ENCODE measurements at regions not wholly inside any gene's neighbourhood (a gene's known extent, or its start where the extent isn't known, plus 50 kb on each side); places are given as distances from the start of the nearest gene placed in this dataset.

DNA sequence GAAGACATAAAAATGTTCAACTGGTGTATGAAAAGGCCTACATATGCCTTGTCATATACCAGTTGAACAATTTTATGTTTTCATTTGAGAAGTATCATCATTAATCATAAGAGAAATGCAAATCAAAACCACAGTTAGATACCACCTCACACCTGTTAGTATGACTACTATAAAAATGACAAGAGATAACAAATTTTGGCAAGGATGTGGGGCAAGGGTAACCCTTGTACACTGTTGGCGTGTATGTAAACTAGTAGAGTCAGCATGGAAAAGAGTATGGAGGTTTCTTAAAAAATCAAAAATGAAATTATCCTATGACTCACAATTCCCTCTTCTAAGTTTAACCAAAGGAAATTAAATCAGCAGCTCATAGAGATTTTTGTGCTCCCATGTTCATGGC is 250.4 kb upstream of the ST8SIA4 start:
- H3K4me3 Mint-ChIP-seq = no peak overlapping the region
- H3K27ac Mint-ChIP-seq = no peak overlapping the region
- CTCF ChIA-PET = no interaction called here
- H3K9me3 Mint-ChIP-seq = no peaks in the 10 kb centered on the region
- H3K27me3 Mint-ChIP-seq (ENCODE audit: low read depth) = no peaks in the 10 kb centered on the region
- no peak for DNase-seq
- intact Hi-C loops (cut with micrococcal nuclease) = no loop called here
- no peaks in the 10 kb centered on the region for H3K4me1 Mint-ChIP-seq (ENCODE audit: low read depth)
- H3K36me3 Mint-ChIP-seq (ENCODE audit: low read depth) = no peaks in the 10 kb centered on the region

DNA sequence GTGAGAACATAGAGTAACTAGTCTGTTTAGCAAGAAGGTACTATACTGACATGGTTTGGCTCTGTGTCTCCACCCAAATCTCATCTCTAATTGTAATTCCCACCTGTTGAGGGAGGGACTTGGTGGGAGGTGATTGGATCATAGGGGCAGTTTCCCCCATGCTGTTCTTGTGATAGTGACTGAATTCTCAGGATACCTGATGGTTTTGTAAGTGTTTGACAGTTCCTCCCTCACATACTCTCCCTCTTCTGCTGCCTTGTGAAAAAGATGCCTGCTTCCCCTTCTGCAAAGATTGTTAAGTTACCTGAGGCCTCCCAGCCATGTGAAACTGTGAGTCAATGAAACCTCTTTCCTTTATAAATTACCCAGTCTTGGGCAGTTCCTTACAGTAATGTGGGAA is 240.4 kb upstream of the ST8SIA4 start:
- Mint-ChIP-seq H3K27me3 (ENCODE audit: low read depth) (no peaks in the 10 kb centered on the region), H3K36me3 (ENCODE audit: low read depth) (no peaks in the 10 kb centered on the region), H3K27ac (no peak overlapping the region), H3K4me1 (ENCODE audit: low read depth) (no peaks in the 10 kb centered on the region), H3K9me3 (peaks cover 3% of the 10 kb centered on the region), H3K4me3 (no peak overlapping the region)
- CTCF ChIA-PET = no interaction called here
- intact Hi-C loops (cut with micrococcal nuclease) = no loop called here
- no peak for DNase-seq

DNA sequence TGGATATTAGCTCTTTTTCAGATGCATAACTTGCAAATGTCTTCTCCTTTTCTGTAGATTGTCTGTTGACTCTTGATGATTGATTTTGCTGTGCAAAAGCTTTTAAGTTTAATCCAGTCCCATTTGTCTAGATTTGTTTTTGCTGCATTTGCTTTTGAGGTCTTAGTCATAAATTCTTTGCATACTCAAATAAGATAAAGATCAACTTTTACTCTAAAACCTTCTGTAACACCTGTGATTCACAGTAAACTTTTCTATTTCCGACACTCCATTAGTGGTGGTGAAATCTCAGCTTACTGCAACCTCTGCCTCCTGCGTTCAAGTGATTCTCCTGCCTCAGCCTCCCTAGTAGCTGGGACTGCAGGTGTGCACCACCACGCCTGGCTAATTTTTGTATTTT is 239.0 kb upstream of the ST8SIA4 start:
- H3K27ac Mint-ChIP-seq = no peak overlapping the region
- H3K4me3 Mint-ChIP-seq = no peak overlapping the region
- no peaks in the 10 kb centered on the region for H3K4me1 Mint-ChIP-seq (ENCODE audit: low read depth)
- peaks cover 3% of the 10 kb centered on the region for H3K9me3 Mint-ChIP-seq
- intact Hi-C loops (cut with micrococcal nuclease) = no loop called here
- no peak for DNase-seq
- H3K27me3 Mint-ChIP-seq (ENCODE audit: low read depth) = no peaks in the 10 kb centered on the region
- no peaks in the 10 kb centered on the region for H3K36me3 Mint-ChIP-seq (ENCODE audit: low read depth)
- CTCF ChIA-PET = no interaction called here

DNA sequence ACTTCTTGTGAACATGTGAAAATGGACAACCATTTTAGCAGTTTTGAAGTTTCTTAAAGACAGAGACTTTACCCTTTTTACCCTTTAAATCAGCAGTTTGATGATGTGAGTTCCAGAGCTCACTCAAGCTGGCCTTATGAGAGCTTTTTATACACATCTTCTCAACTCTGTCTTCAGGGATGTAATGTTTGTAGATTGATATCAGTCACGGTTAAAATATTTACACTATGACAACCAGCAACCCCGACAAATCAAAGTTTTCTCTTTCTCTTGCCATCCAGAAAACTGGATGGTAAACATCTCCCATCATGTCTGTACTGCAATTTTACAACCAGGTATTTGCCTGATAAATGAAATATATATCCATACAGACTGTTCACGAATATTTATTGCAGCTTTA is 233.4 kb upstream of the ST8SIA4 start:
- no peak for DNase-seq
- CTCF ChIA-PET = no interaction called here
- H3K9me3 Mint-ChIP-seq = peaks cover 3% of the 10 kb centered on the region
- intact Hi-C loops (cut with micrococcal nuclease) = no loop called here
- H3K27ac Mint-ChIP-seq = no peak overlapping the region
- H3K27me3 Mint-ChIP-seq (ENCODE audit: low read depth) = no peaks in the 10 kb centered on the region
- H3K36me3 Mint-ChIP-seq (ENCODE audit: low read depth) = no peaks in the 10 kb centered on the region
- no peak overlapping the region for H3K4me3 Mint-ChIP-seq
- no peaks in the 10 kb centered on the region for H3K4me1 Mint-ChIP-seq (ENCODE audit: low read depth)

DNA sequence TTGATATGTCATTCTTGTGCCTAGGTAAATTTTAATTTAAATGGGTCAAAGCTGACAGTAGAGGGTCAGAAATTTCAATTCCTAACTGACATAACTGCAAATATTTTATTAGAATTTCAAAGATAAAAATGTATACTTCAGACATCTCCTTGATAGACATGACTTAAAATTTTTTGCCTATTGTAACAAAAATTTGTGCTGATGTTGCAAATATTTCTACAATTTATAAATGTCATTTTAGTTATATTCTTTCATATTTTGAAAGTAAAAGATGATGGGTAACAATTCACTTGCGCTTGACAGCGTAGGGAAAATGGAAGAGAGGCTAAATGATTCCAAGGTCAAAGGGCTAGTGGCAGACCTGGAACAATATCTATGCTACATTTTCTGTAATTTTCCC is 220.3 kb upstream of the ST8SIA4 start:
- Mint-ChIP-seq H3K9me3 (no peaks in the 10 kb centered on the region), H3K4me1 (ENCODE audit: low read depth) (no peaks in the 10 kb centered on the region), H3K27ac (no peak overlapping the region), H3K27me3 (ENCODE audit: low read depth) (peaks cover 2% of the 10 kb centered on the region), H3K36me3 (ENCODE audit: low read depth) (no peaks in the 10 kb centered on the region), H3K4me3 (no peak overlapping the region)
- CTCF ChIA-PET = no interaction called here
- intact Hi-C loops (cut with micrococcal nuclease) = no loop called here
- DNase-seq = no peak

DNA sequence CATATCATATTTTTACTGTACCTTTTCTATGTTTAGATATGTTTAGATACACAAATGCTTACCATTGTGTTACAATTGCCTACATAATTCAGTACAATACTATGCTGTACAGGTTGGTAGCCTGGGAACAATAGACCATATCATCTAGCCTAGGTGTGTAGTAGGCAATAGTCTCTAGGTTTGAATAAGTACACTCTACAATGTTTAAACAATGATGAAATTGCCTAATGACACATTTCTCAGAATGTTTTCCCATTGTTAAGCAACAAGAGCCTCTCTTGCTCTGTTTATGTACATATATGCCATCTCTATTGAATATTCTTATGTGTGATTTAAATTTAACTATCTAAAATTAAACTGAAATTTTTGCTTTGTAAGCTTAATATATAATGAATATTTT is 209.6 kb upstream of the ST8SIA4 start:
- Mint-ChIP-seq H3K9me3 (no peaks in the 10 kb centered on the region), H3K4me1 (ENCODE audit: low read depth) (no peaks in the 10 kb centered on the region), H3K27me3 (ENCODE audit: low read depth) (no peaks in the 10 kb centered on the region), H3K4me3 (no peak overlapping the region), H3K27ac (no peak overlapping the region), H3K36me3 (ENCODE audit: low read depth) (no peaks in the 10 kb centered on the region)
- no peak for DNase-seq
- intact Hi-C loops (cut with micrococcal nuclease) = no loop called here
- CTCF ChIA-PET = no interaction called here

DNA sequence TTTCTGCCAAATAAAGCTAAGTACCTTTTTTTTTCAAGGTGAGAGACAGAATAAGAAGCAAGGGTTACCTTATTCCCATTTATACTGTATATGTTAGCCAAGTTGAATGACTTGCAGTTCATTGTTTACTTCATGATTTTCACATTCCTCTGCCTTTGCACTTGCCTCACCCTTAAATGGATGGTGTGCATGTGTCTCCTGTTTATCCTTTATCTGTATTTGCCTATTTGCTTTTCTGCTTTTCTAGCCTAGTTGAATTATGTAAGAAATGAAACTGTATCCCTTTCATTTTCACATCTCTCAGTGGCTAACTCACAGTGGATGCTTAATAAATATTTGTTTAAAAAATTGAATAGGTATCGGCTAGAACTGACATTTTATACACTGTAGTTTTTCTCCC is 200.8 kb upstream of the ST8SIA4 start:
- Mint-ChIP-seq H3K4me3 (no peak overlapping the region), H3K36me3 (ENCODE audit: low read depth) (no peaks in the 10 kb centered on the region), H3K9me3 (no peaks in the 10 kb centered on the region), H3K4me1 (ENCODE audit: low read depth) (no peaks in the 10 kb centered on the region), H3K27me3 (ENCODE audit: low read depth) (no peaks in the 10 kb centered on the region), H3K27ac (no peak overlapping the region)
- intact Hi-C loops (cut with micrococcal nuclease) = no loop called here
- DNase-seq = no peak
- CTCF ChIA-PET = no interaction called here

DNA sequence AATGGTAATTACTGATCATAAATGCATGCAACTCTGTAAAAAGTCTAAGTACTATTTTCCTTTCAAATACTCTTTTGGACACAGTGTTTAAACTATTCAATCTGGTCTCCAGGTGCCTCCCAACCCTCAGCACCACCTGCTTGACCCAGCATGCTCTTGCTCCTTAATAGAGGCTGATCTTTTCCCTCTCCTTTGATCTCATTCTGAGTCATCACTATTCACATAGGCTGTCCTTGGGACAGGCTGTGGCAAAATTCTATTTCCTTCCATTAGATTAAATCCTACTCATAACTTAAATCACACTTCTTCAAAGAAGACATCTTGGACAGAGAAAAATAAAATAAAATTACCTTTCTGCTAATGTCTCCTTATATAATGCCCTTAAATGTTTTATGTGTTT is 199.4 kb upstream of the ST8SIA4 start:
- H3K4me3 Mint-ChIP-seq = no peak overlapping the region
- intact Hi-C loops (cut with micrococcal nuclease) = no loop called here
- H3K36me3 Mint-ChIP-seq (ENCODE audit: low read depth) = no peaks in the 10 kb centered on the region
- no peak overlapping the region for H3K27ac Mint-ChIP-seq
- no peaks in the 10 kb centered on the region for H3K4me1 Mint-ChIP-seq (ENCODE audit: low read depth)
- no peak for DNase-seq
- CTCF ChIA-PET = interaction anchor here (1.0 kb wide), 1 partner anchor 12 kb away, joined by 3 read pairs; no protein-coding TSS in a partner anchor
- H3K27me3 Mint-ChIP-seq (ENCODE audit: low read depth) = no peaks in the 10 kb centered on the region
- no peaks in the 10 kb centered on the region for H3K9me3 Mint-ChIP-seq

DNA sequence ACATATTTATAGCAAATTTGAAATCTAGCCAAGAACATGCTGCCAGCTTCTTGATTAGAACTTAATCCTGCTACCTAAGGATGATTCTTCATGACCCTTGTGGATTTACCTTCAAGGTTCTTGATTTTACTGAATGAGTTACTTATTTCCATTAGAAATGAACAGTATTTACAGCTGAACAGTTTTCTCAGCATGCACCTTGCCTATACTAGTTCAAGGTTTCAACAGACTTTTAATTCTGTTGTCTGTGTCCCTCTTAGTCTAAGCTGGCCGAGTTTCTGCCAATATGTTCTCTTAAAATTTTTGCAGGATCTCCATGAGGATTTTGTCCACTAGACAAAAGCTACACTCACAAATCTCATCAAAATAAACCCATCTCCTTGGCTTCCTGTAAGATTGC is 188.8 kb upstream of the ST8SIA4 start:
- Mint-ChIP-seq H3K4me1 (ENCODE audit: low read depth) (no peaks in the 10 kb centered on the region), H3K27me3 (ENCODE audit: low read depth) (no peaks in the 10 kb centered on the region), H3K36me3 (ENCODE audit: low read depth) (no peaks in the 10 kb centered on the region), H3K27ac (no peak overlapping the region), H3K9me3 (no peaks in the 10 kb centered on the region), H3K4me3 (no peak overlapping the region)
- DNase-seq = no peak
- CTCF ChIA-PET = no interaction called here
- intact Hi-C loops (cut with micrococcal nuclease) = no loop called here

DNA sequence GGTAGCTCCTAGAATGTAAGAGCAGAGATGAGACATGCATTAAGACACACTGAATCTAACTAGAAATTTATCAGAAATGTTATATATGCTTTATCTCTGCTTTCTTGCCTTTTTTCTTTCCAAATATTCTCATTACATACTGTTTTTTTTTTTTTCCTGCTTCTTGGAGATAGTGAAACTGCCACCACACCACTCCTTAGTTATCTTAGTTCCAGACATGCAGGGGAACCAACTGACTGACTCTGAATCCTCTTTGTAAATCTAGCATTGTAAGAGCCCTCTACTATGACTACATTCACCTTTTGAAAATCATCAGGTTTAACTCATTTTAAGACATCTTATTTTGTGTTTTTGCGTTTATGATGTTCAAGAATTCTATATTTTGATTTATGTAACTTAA is 181.3 kb upstream of the ST8SIA4 start:
- intact Hi-C loops (cut with micrococcal nuclease) = no loop called here
- Mint-ChIP-seq H3K9me3 (no peaks in the 10 kb centered on the region), H3K27me3 (ENCODE audit: low read depth) (no peaks in the 10 kb centered on the region), H3K27ac (no peak overlapping the region), H3K36me3 (ENCODE audit: low read depth) (no peaks in the 10 kb centered on the region), H3K4me1 (ENCODE audit: low read depth) (no peaks in the 10 kb centered on the region), H3K4me3 (no peak overlapping the region)
- no peak for DNase-seq
- CTCF ChIA-PET = interaction anchor here (0.6 kb wide), 1 partner anchor 1980 kb away, joined by 3 read pairs; no protein-coding TSS in a partner anchor

DNA sequence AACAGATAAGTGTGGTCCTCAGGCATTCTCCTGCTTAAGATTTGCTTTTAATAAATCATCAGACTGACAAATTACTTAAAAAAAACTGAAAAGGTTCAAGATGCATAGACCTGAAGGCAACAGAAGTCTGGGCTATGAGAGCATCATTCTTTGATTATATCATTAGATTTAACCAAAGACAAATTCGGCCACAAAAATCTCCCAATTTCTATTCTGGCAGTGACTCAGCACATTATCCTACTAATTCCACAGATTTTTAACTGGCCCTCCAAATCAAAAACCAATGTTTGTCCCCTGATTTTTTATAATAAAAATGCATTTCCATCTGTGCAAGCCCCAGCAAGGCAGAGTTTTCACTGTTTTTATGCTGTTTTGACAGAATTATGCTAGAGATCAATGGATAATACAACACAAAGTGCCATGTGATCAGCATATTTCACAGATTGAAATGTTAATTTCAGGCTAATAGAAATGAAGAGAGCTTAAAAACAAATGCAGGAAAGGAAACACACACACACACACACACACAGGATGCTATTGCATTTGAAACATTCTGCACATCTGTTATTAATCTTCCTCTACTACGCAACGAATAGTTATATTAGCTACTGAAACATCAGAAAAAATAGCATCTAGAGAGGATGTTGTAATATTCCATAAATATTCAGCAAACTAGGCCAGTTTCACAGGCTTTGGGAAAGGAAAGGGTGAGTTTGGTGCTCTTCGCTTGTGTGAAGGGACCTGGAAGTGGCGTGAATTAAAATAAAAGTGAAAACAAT is 177.6 kb upstream of the ST8SIA4 start:
- CTCF ChIA-PET = no interaction called here

DNA sequence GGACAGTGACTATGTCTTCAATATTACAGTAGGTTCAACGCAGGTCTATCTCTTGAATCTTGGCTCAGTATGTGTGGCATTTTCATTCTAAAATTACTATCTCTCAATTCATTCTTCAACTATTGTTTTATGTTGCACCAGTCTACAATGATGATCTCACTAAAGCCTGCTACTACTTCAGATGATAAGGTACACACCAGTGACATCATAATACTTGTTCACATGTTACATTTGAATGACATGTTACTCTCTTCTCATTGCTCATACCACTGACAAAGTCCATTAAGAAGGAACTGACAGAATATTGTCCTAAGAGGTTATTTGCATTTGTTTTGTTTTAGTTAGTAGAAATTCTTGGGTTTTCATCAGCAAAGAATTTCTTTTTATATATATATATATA is 165.2 kb upstream of the ST8SIA4 start:
- Mint-ChIP-seq H3K36me3 (ENCODE audit: low read depth) (no peaks in the 10 kb centered on the region), H3K27ac (no peak overlapping the region), H3K27me3 (ENCODE audit: low read depth) (no peaks in the 10 kb centered on the region), H3K4me3 (no peak overlapping the region), H3K9me3 (peaks cover under 1% of the 10 kb centered on the region), H3K4me1 (ENCODE audit: low read depth) (no peaks in the 10 kb centered on the region)
- DNase-seq = no peak
- CTCF ChIA-PET = no interaction called here
- intact Hi-C loops (cut with micrococcal nuclease) = loop anchor here (10.0 kb wide), 1 partner anchor 327 kb away; no protein-coding TSS in a partner anchor

More for the DNA sequence above, 177.6 kb upstream of the ST8SIA4 start:
- Mint-ChIP-seq H3K9me3 (no peaks in the 10 kb centered on the region), H3K4me1 (ENCODE audit: low read depth) (no peaks in the 10 kb centered on the region), H3K36me3 (ENCODE audit: low read depth) (no peaks in the 10 kb centered on the region), H3K27me3 (ENCODE audit: low read depth) (peaks cover 2% of the 10 kb centered on the region), H3K4me3 (no peak overlapping the region), H3K27ac (no peak overlapping the region)
- DNase-seq = no peak
- intact Hi-C loops (cut with micrococcal nuclease) = no loop called here

DNA sequence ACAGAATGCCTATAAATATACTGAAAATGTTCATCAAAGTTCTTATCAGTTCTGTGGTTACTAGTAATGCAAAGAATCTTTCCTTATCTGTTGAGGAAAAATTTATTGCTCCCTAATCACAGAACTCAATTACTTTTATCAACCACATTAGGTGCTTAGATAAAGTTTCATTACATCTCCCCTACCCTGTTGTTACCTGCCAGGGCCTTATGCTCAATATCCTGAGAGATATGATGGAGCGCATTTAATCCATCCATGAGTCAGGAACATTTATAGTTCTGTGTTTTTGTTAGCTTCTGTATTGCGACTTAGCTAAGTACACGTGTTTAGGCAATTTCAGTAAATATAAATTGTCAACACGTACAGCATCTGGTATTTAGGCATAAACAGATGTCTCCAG is 164.3 kb upstream of the ST8SIA4 start:
- Mint-ChIP-seq H3K4me1 (ENCODE audit: low read depth) (no peaks in the 10 kb centered on the region), H3K4me3 (no peak overlapping the region), H3K27me3 (ENCODE audit: low read depth) (no peaks in the 10 kb centered on the region), H3K27ac (no peak overlapping the region), H3K36me3 (ENCODE audit: low read depth) (no peaks in the 10 kb centered on the region), H3K9me3 (peaks cover 4% of the 10 kb centered on the region)
- intact Hi-C loops (cut with micrococcal nuclease) = loop anchor here (10.0 kb wide), 1 partner anchor 327 kb away; no protein-coding TSS in a partner anchor
- DNase-seq = no peak
- CTCF ChIA-PET = no interaction called here

Data from activated naive CD4-positive, alpha-beta T cell treated with anti-CD3 and anti-CD28 coated beads for 36 hours (primary cell).